NOMO-1 (cell line): ENCODE measurements at regions not wholly inside any gene's neighbourhood (a gene's known extent, or its start where the extent isn't known, plus 50 kb on each side); places are given as distances from the start of the nearest gene placed in this dataset.

ENCODE experiments used
- DNase-seq, 2 experiments: peaks; one replicate each; lab custom pipeline; 2025; ENCODE audit not compliant: unreplicated experiment in 2 of 2; lab: John Stamatoyannopoulos, UW

DNA sequence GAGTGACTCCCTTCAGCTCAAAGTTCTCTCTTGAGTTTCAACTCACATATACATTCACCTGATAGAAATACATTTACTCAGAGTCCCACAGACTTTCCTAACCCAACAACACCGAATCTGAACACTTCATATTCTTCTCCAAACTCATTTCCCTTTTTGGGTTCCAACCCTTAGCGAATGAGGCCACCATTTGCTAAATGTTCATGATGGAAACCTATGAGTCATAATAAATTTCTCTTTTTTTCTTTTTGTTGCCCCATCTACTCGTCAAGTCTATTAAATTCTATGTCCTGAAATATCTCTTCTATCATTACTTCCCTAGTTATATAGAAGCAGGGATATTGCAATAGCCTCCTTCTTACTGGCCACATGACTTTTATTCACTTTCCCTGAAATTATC lies 100.1 kb downstream of the HLX start:
- peak in 1 of 2 experiments; percentile 51 for DNase-seq

DNA sequence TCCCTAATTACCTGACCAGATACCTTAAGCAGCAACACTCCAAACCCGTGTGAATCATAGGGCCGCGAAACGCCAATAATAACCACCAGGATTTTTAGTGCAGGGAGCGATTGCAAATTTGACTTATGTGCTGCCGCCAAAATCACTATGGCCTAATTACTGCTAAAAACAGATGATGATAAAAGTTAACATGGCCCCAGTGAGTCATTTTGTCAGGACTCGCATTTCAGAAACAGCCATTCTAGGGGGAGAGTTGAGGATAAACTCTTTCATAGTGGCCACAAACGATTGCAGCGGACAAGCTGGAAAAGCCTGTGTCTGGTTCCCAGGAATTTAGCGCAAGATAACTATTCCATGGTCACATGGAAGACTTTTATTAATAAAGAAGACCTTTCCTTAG lies 103.4 kb downstream of the HLX start:
- DNase-seq = no peak

DNA sequence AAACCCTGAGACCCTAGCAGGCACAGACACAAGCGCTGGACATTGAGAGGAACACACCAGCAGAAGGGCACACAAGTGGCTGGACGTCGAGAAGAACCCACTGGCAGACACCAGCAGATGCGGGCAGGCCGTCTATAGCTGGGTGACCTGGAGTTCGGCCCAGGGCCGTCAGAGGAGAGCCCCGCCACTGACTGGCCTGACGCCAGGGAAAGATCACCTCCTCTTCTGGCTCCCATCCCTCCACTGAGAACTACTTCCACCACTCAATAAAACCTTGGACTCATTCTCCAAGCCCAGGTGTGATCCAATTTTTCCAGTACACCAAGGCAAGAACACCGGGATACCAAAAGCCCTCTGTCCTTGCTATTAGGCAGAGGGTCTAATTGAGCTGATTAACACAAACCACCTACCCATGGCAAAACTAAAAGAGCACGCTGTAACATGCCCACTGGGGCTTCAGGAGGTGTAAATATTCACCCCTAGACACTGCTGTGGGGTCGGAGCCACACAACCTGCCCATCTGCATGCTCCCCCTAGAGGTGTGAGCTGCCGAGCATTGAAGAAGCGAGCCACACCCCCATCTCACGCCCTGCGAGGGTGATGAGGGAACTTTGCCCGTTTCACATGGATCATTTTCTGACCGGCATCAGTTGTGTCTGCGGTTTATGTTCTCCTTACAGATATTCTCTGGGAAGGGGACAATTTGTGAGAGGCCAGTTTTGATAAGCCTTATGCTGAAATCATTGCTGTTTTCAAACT lies 104.8 kb downstream of the HLX start:
- DNase-seq = no peak

DNA sequence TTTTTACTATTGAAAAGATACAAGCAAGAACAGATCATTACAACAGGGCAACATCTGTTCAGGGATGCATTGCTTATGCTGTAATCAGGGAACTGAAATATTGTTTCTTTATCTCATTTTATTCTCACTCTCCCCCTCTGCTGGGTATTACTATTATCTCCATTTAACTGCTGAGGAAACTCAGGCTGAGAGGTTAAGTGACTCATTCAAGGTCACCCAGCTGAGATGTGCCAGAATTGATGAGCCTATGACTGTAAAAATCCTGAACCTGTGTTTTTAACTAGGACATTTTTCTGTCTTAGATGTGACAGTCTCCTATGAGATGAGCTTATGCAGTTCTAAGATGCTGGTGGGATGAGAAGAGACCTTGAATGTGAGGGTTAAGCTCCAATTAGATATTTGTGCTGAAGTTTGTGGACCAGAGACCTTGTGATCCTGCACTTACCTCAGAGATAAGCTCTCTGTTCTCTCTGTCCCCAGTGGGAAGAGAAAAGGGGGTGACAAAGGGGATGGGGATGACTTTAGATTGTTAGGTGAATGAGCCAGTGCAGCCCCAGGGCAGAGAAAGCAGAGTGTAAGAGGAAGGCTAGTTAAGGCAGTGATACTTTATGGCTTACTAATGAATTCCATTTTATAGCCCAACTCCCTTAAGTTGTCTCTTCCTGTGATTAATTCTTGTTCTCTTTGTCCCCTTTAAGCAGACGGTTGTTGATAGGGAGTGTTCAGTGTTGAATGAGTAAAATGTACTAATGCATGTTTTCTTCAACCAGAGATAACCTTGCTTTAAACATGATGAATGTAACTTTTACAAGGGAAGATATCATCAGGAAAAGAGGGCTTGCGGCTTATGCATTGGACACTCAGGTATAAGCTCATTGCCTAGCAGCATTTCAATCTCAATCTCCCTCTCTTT lies 111.4 kb downstream of the HLX start:
- DNase-seq = no peak

DNA sequence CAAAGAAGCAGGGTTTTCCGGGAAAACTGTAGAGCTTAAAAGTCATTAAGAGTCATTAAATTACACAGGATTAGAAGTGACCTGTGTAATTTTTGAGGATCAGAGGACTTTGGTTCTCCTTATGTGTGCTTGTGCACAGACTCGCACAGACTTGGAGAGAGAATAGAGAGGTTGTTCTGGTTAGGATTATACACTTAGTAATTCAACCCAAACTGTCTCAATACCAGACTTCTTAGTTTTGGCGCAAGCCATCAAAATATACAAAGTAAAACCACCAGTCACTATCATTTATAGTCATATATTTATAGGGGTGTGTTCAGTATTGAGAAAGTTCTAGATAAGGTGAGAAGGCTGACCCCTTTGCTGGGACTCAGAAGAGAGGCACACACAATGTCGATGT lies 112.3 kb downstream of the HLX start:
- DNase-seq = no peak

DNA sequence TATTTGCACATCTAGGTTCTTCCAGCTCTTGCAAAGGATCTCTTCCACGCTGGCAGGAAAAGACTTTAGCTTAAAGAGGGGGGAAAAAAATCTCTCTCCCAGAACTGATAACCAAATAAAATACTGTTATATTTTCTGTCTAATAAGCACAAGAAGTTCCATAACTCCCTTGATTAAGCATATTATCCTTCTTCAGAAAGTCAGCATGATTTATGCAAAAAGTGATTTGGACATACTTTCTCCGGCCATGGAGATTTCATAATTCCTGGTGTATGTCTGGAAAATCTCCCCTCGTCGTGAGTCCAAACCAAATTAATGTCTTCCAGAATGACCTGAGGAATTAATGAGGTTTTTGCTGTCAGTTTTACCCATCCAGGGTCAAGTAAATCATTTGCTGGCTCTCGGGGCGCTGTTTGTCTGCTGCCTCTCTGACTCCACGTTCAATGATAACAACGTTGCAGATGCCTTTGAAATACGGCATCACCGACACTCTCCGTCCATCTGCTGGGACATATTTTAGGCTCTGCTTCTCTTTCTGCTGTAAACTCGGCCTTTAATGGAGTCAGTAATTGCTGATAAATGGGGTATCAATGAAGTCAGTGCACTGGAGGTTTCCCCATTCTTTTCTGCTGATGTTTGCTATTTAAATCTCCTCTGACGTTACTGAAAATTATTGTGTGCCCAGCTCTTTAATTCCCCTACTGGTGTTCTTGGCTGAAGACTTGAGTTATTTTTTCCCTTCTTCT lies 112.9 kb downstream of the HLX start:
- DNase-seq = no peak

DNA sequence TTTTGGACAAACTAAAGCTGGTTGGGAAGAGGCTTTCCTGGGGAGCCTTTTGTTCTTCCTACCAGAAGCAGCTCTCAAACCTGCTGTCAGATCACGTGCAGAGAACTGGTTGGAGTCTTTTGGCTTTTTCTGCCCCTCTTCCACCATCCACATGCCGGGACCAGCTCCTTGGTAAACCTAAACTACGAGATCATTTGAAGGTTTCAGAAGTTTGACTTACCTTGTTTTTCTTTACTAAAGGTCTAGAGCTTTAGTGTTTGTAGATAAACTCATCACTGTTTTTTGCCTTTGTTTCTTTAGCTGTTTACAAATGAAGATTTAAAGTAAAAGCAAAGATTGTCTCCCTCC lies 113.4 kb downstream of the HLX start:
- DNase-seq = no peak

DNA sequence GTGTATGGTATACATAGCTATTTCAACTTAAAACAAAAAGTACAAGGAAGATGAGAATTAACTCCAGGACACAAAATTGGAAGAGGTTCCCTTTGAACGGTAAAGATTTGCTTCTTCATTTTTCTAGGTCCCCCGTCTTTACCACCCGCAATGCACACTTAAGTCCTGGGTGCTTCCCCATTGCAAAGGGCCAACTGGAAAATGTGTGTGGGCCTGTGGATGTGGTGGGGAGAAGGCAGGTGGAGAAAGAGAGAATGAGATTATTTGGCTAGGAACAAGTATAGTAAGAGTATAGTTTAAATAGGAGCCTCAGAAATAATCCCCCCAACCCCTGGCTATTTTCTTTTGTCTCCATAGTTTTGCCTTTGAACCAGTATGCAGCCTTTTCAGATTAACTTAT lies 115.4 kb downstream of the HLX start:
- no peak for DNase-seq

DNA sequence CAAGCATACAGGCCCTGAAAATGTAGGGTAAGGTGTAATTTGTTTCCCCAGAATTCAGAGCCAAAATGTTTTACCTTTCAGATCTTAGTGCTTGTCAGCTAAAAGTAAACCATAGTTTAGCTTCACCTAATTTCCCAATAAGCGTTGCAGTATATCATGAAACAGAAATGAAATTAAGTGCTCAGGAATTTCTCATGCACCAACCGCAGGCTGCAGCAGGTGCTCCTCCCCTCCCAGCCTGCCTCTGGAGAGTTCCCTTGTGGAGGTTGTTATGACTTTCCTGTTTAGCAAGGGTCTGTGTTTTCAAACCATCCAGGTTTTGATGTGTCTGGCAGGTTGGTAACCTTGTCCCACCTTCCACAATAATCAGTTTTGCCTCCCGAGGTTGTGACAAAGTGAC lies 118.5 kb downstream of the HLX start:
- DNase-seq = no peak

DNA sequence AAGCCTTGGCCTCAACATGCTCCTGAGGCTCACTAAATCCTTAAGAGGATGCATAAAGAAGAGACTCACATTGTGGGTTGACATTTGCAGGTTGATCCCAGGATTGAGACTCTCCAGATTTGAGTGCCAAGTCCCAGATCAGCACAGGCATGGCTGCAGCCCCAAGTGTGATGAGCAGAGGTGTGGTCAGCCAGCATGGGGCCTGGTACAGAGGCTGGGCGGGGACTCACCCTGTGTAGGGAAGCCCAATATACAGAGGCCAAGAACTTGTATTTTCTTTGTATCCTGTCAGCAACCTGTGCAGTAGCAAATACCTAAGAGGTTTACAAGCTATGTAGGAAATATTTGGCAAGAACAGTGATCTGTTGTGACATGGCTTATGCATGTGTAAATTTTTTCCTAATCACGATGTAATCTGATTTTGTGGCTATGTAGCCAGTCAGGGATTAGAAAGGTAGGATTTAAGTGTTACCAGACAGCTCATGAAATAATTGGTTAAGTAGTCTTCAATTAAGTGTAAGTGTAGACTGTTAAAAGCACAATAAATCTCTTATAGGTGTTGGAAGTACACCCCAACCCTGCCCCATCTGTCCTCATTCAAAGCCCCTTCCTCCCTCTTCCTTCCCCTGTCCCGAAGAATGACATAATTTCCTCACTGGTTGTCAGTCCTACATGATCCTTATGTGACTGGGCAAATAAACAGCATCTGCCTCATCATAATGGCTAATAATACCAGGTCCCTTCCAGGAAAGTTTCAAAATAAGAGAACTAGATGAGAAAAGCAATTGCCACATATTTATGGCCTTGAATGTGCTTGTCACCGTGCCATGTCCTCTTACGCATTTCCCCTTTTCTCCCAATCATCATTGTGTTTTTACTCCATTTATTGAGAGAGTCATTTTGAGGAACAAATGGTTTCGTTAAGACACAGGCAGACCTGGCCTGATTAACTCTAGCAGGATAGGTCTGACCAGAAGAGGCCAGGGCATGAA lies 120.9 kb downstream of the HLX start:
- DNase-seq = peak; percentile 92 to 97

DNA sequence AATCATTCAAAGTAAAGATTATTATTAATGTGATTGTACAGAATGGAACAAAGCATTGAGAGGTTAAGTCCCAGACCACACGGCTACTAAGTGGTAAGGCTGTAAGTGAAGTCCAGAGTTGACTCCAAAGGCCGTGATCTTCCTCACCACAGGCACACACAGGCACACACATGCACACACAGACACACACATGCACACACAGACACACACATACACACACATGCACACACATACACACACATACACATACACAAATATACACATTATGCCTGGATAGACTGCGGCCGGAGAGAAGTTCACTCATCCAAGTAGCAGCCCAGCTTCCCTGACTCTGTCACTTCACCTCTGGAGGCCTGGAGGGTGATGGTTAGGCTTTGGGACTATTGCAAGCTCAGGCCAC lies 121.9 kb downstream of the HLX start:
- DNase-seq = no peak

DNA sequence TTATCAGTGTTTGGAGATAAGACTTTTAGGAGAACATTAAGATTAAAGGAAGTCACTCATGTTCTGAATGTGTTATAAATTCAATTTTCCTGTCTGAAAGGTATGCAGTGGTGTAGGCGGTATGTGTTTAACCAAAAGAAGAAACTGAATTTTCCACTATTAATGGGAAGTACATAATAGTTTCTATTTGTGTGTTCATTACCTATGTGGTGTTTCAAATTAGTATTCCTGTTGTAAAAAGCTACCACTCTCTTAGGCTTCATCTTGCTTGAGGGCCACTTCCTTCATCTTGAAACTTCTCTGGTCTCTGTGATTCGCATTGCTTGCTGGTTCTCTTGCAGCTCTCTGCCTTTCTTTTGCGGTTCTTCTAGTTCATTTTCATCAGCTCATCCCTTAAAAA lies 123.4 kb downstream of the HLX start:
- no peak for DNase-seq

DNA sequence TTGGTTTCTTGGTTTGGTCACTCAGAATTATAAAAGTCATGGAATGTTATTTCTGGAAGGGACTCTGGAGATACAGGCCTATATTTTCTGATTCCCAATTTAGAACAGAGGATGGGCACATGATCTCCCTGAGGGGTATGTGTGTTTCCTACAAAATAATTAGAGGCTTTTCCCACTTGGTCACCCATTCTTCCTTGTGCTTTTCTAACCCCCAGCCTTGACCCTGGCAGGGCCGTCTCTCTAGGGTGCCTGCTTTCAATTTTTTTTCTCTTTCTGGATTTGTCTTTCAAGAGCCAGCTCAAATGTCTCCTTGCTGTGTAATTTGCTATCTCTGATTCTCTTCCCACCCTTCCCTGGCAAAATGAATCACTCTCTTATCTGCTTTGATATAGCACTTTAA lies 131.9 kb downstream of the HLX start:
- no peak for DNase-seq

DNA sequence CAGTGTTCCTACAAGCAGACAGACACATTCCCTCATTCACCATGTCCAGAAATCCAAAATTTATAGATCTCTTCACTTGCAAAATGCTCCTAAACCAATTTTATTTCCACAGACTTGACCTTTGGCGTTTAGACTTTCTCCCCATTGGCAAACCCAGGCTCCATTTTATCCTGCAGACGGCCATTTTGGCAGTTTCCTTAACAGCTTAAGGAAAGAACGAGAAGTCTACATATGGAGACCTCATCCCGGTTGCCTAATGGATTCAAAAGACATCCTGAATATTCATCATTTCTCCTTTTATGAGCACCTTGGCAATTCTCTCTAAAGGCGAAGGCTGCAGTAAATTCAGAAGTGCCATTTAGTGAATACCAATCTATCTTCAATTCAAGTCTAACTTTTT lies 132.9 kb downstream of the HLX start:
- no peak for DNase-seq

DNA sequence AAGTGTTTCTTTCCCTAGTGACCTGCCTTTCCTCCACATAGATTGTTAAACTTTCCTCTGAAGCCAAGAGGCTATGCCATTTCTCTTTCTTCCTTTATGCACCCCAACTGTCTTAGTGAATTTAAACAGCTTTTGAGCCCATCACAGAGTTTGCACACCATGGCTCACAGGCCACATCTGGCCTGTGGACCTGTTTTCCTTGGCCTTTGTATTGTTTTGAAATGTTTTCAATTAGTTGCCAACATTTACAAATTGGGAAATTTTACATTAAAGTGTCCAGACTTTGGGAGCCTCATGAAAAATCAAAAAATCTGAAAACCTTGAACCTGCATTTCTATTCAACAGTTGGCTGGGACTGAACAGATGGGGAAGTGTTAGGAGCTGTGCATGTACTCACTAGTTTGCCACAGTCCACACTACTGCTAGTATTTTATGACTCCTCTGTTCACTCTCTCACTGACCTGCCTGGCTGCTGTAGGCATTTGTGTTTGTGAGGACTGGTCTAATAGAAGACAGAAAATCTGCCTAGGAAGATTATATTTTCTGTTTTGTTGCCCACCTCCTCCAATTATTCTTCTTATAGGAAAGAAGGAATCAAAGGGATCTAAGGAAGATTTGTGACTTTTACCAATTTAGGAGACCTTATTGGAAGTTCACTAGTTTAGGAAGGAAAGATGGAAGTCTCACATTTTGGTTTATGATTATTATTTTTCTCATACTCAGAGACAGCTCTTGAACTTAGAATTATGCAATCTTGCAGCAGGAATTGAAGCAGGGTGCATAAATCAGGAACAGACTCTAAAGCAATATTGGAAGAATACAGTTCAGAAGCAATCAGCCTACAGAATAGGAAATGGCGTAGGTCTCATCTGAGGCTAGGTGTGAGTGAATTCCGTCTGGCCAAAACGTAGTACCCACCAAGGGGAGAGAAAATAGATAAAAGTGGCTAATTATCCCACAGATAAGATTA lies 134.7 kb downstream of the HLX start:
- DNase-seq = peak; percentile 5 to 37

DNA sequence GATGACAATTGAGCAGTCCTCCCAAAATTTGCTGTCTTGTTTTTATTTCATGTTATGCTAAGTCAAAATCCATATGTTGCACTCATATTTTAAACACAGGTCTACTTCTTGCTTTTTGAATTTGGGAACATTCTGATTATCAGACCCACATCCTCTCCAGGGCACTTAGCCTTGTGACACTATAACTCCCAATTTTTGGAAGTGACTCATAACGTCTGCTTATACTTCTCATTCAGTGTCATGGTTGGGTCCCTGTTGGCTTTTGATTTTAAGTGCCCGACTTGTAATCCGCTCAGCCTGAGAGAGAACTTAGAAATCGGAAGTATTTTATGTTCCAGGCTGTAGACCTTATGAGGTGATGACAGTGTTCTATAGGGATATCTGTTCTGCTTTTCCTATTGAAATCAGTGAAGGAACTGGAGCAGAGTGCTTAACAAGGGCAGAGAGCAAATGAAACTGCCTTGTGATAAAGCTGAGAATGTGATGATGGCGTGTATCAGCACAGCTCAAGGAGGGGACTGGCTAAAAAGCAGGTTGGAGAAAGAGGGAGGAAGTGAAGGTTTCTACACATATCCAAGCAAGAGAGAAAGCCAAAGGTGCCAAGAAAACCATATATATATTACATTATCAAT lies 136.0 kb downstream of the HLX start:
- peak; percentile 10 to 28 for DNase-seq

DNA sequence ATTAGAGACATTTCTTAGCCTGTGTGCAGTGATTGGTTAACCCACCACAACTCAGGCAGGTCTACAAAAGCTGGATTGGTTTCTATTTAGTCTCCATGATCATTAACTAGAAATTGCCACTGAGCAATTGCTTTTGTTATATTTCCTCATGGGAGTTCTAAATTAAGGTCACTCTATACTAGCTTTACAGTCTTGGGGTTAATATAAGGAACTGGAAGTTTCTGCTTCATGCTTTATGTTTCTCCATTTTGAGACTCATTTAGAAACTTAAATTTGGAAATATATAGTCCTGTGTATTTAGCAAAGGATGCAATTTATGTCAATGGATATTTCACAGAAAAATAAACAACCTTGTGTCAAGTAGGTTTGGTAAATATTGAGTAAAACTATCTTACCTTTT lies 137.5 kb downstream of the HLX start:
- peak; percentile 35 to 83 for DNase-seq

DNA sequence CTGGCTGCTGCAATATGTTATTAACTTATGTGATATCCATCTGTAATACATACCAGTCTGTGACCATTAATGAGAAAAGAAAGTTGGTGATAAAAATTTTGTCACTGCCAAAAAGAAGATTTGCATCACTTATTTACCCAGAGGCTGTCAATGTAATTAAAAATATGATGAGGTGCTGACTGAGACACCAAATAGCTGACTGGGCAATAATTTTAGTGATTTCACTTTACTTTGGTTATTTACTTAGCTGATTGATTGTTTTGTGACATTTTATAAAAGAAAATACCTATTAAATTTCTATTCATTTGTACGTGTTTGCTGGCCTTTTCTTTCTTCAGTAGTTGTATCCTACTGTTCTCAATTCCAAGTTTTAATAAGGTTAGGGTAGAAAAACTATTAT lies 139.2 kb downstream of the HLX start:
- no peak for DNase-seq

DNA sequence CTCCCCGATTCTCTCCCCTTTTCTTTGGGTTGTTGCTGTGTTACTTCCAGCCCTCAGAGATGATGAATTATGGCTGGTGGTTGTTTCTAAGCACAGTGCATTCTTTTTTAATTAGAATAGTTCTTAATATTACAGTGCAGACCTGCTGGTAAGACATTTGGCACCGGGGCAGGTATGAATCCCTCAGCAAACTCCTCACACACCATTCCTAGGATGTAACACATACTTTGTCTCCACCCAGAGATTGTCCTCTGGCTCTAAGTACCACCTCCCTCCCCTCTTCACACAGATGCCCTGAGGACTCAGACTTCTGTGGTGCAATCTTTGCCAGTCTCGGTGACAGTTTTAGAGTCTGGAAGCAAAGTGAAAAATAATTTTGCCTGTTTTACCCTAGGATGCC lies 143.1 kb downstream of the HLX start:
- DNase-seq = no peak
